T-helper 2 cell treated with Interferon-gamma antibody and Interleukin-4, amounts not matched to agents 5 μg/mL and 100 μg/mL, for 36 hours (primary cell): ENCODE measurements at regions not wholly inside any gene's neighbourhood (a gene's known extent, or its start where the extent isn't known, plus 50 kb on each side); places are given as distances from the start of the nearest gene placed in this dataset.

Experiments
- DNase-seq: peaks from one replicate; pipeline ENCODE4 v3.0.0; 2021; ENCODE audit warnings: low spot score
- H3K27ac Mint-ChIP-seq: one replicate; pipeline ENCODE4 v1.8.0; 2021; ENCODE audit warnings: mild to moderate bottlenecking, mixed read lengths
- H3K27me3 Mint-ChIP-seq: one replicate; pipeline ENCODE4 v1.8.0; 2021; ENCODE audit warnings: low read depth, mixed read lengths
- H3K36me3 Mint-ChIP-seq: one replicate; pipeline ENCODE4 v1.8.0; 2021; ENCODE audit warnings: low read depth, mixed read lengths
- H3K4me1 Mint-ChIP-seq: one replicate; pipeline ENCODE4 v1.8.0; 2021; ENCODE audit warnings: low read depth, mixed read lengths
- H3K4me3 Mint-ChIP-seq: one replicate; pipeline ENCODE4 v1.8.0; 2022; ENCODE audit warnings: mild to moderate bottlenecking, moderate library complexity, mixed read lengths
- H3K9me3 Mint-ChIP-seq: one replicate; pipeline ENCODE4 v1.8.0; 2021; ENCODE audit warnings: mixed read lengths

- H3K4me1 Mint-ChIP-seq: no peaks in the 10 kb centered on the region
- DNase-seq: no peak
- no peaks in the 10 kb centered on the region for H3K36me3 Mint-ChIP-seq
- H3K4me3 Mint-ChIP-seq: no peak overlapping the region
- H3K27me3 Mint-ChIP-seq: no peaks in the 10 kb centered on the region
- no peak overlapping the region for H3K27ac Mint-ChIP-seq
- H3K9me3 Mint-ChIP-seq: no peaks in the 10 kb centered on the region
These were observed 154.9 kb upstream of the SMIM21 start for GRCh38 chr18:75582406-75582821.

- no peaks in the 10 kb centered on the region for H3K4me1 Mint-ChIP-seq
- no peak overlapping the region for H3K4me3 Mint-ChIP-seq
- no peak for DNase-seq
- no peak overlapping the region for H3K27ac Mint-ChIP-seq
- H3K36me3 Mint-ChIP-seq: no peaks in the 10 kb centered on the region
- H3K9me3 Mint-ChIP-seq: no peaks in the 10 kb centered on the region
- no peaks in the 10 kb centered on the region for H3K27me3 Mint-ChIP-seq
These were observed 154.0 kb upstream of the SMIM21 start for GRCh38 chr18:75581336-75582131.

- Mint-ChIP-seq H3K4me1 (no peaks in the 10 kb centered on the region), H3K27me3 (no peaks in the 10 kb centered on the region), H3K36me3 (no peaks in the 10 kb centered on the region), H3K9me3 (no peaks in the 10 kb centered on the region), H3K27ac (no peak overlapping the region), H3K4me3 (no peak overlapping the region)
- no peak for DNase-seq
These were observed 146.7 kb upstream of the SMIM21 start for GRCh38 chr18:75574187-75574586.

- no peak for DNase-seq
- no peaks in the 10 kb centered on the region for H3K36me3 Mint-ChIP-seq
- H3K4me1 Mint-ChIP-seq: no peaks in the 10 kb centered on the region
These were observed 135.6 kb upstream of the SMIM21 start for GRCh38 chr18:75563150-75563549.

GRCh38 chr18:75562216-75562615 lies 134.7 kb upstream of the SMIM21 start:
- H3K27ac Mint-ChIP-seq: no peak overlapping the region
- no peaks in the 10 kb centered on the region for H3K4me1 Mint-ChIP-seq
- H3K36me3 Mint-ChIP-seq: no peaks in the 10 kb centered on the region
- no peak for DNase-seq
- H3K9me3 Mint-ChIP-seq: no peaks in the 10 kb centered on the region
- H3K4me3 Mint-ChIP-seq: no peak overlapping the region
- no peaks in the 10 kb centered on the region for H3K27me3 Mint-ChIP-seq

More at GRCh38 chr18:75563150-75563549, 135.6 kb upstream of the SMIM21 start:
- H3K27me3 Mint-ChIP-seq: no peaks in the 10 kb centered on the region
- H3K4me3 Mint-ChIP-seq: no peak overlapping the region
- no peak overlapping the region for H3K27ac Mint-ChIP-seq
- H3K9me3 Mint-ChIP-seq: no peaks in the 10 kb centered on the region

GRCh38 chr18:75558790-75559189 lies 131.3 kb upstream of the SMIM21 start:
- Mint-ChIP-seq H3K9me3 (no peaks in the 10 kb centered on the region), H3K36me3 (no peaks in the 10 kb centered on the region), H3K4me3 (no peak overlapping the region), H3K27ac (no peak overlapping the region), H3K4me1 (no peaks in the 10 kb centered on the region), H3K27me3 (no peaks in the 10 kb centered on the region)
- DNase-seq: no peak

GRCh38 chr18:75556841-75557240 lies 129.3 kb upstream of the SMIM21 start:
- no peak for DNase-seq
- Mint-ChIP-seq H3K4me1 (no peaks in the 10 kb centered on the region), H3K9me3 (no peaks in the 10 kb centered on the region), H3K36me3 (no peaks in the 10 kb centered on the region), H3K4me3 (no peak overlapping the region), H3K27me3 (no peaks in the 10 kb centered on the region), H3K27ac (no peak overlapping the region)

GRCh38 chr18:75554644-75555185 lies 127.2 kb upstream of the SMIM21 start:
- H3K9me3 Mint-ChIP-seq: no peaks in the 10 kb centered on the region
- no peak overlapping the region for H3K27ac Mint-ChIP-seq
- no peak for DNase-seq
- H3K27me3 Mint-ChIP-seq: no peaks in the 10 kb centered on the region
- H3K36me3 Mint-ChIP-seq: no peaks in the 10 kb centered on the region
- no peaks in the 10 kb centered on the region for H3K4me1 Mint-ChIP-seq
- no peak overlapping the region for H3K4me3 Mint-ChIP-seq

- Mint-ChIP-seq H3K27ac (no peak overlapping the region), H3K4me1 (no peaks in the 10 kb centered on the region), H3K27me3 (no peaks in the 10 kb centered on the region), H3K9me3 (no peaks in the 10 kb centered on the region), H3K36me3 (no peaks in the 10 kb centered on the region), H3K4me3 (no peak overlapping the region)
- no peak for DNase-seq
These were observed 126.7 kb upstream of the SMIM21 start for GRCh38 chr18:75554176-75554575.

- H3K4me3 Mint-ChIP-seq: no peak overlapping the region
- no peaks in the 10 kb centered on the region for H3K27me3 Mint-ChIP-seq
These were observed 125.5 kb upstream of the SMIM21 start for GRCh38 chr18:75553021-75553420.

GRCh38 chr18:75551071-75551470 lies 123.6 kb upstream of the SMIM21 start:
- Mint-ChIP-seq H3K4me3 (no peak overlapping the region), H3K36me3 (no peaks in the 10 kb centered on the region), H3K27ac (no peak overlapping the region), H3K4me1 (no peaks in the 10 kb centered on the region), H3K27me3 (no peaks in the 10 kb centered on the region), H3K9me3 (no peaks in the 10 kb centered on the region)
- DNase-seq: no peak

More at GRCh38 chr18:75553021-75553420, 125.5 kb upstream of the SMIM21 start:
- no peaks in the 10 kb centered on the region for H3K4me1 Mint-ChIP-seq
- no peak for DNase-seq
- no peak overlapping the region for H3K27ac Mint-ChIP-seq
- no peaks in the 10 kb centered on the region for H3K36me3 Mint-ChIP-seq
- no peaks in the 10 kb centered on the region for H3K9me3 Mint-ChIP-seq

- DNase-seq: no peak
- peak overlapping the region; percentile 33 for H3K27ac Mint-ChIP-seq
- H3K4me3 Mint-ChIP-seq: no peak overlapping the region
- no peaks in the 10 kb centered on the region for H3K36me3 Mint-ChIP-seq
- no peaks in the 10 kb centered on the region for H3K9me3 Mint-ChIP-seq
- H3K4me1 Mint-ChIP-seq: no peaks in the 10 kb centered on the region
- H3K27me3 Mint-ChIP-seq: no peaks in the 10 kb centered on the region
These were observed 120.9 kb upstream of the SMIM21 start for GRCh38 chr18:75548353-75548905.

- Mint-ChIP-seq H3K4me3 (no peak overlapping the region), H3K27ac (no peak overlapping the region)
These were observed 119.5 kb upstream of the SMIM21 start for GRCh38 chr18:75546964-75547363.

GRCh38 chr18:75545189-75545588 lies 117.7 kb upstream of the SMIM21 start:
- H3K27me3 Mint-ChIP-seq: peaks cover 4% of the 10 kb centered on the region
- no peaks in the 10 kb centered on the region for H3K36me3 Mint-ChIP-seq
- no peak for DNase-seq
- no peak overlapping the region for H3K27ac Mint-ChIP-seq
- no peaks in the 10 kb centered on the region for H3K9me3 Mint-ChIP-seq
- no peak overlapping the region for H3K4me3 Mint-ChIP-seq
- H3K4me1 Mint-ChIP-seq: no peaks in the 10 kb centered on the region

More at GRCh38 chr18:75546964-75547363, 119.5 kb upstream of the SMIM21 start:
- Mint-ChIP-seq H3K9me3 (no peaks in the 10 kb centered on the region), H3K36me3 (no peaks in the 10 kb centered on the region), H3K4me1 (no peaks in the 10 kb centered on the region), H3K27me3 (no peaks in the 10 kb centered on the region)
- DNase-seq: no peak
